GM13976 (cell line): ENCODE measurements at regions not wholly inside any gene's neighbourhood (a gene's known extent, or its start where the extent isn't known, plus 50 kb on each side); places are given as distances from the start of the nearest gene placed in this dataset.

Source experiments
- DNase-seq: peaks from one replicate; pipeline ENCODE4 v3.0.0; 2012; ENCODE audit warnings: low spot score
- CTCF ChIP-seq: IDR thresholded peaks from 2 replicates; pipeline ENCODE4 v1.5.1; 2012; ENCODE audit warnings: borderline replicate concordance, mild to moderate bottlenecking; ENCODE audit not compliant: insufficient read depth; ENCODE audit errors: extremely low read depth, missing control alignments, control extremely low read depth
- in situ Hi-C: fragments of 300-500 bp; cut with MboI; formaldehyde crosslinking; loops from one replicate; pipeline ENCODE4 v1.12.0; 2022; ENCODE audit warnings: low sequenced_read_pairs, mixed read lengths, inconsistent platforms; ENCODE audit not compliant: unreplicated experiment

GRCh38 chr4:66091786-66092185, 421.5 kb upstream of the EPHA5 start:
- no peak for DNase-seq
- no peak for TF ChIP-seq CTCF
- in situ Hi-C loops: no loop called here

GRCh38 chr4:66073961-66074360, 403.7 kb upstream of the EPHA5 start:
- in situ Hi-C loops: no loop called here
- DNase-seq: no peak
- TF ChIP-seq CTCF: no peak

GRCh38 chr4:66071911-66072310, 401.6 kb upstream of the EPHA5 start:
- no peak for TF ChIP-seq CTCF
- in situ Hi-C loops: no loop called here
- no peak for DNase-seq

GRCh38 chr4:66062921-66063320, 392.6 kb upstream of the EPHA5 start:
- no peak for DNase-seq
- in situ Hi-C loops: no loop called here
- TF ChIP-seq CTCF: no peak

- no peak for DNase-seq
- in situ Hi-C loops: no loop called here
- TF ChIP-seq CTCF: no peak
Measured at GRCh38 chr4:66062044-66062443, 391.8 kb upstream of the EPHA5 start.

GRCh38 chr4:66059556-66059955, 389.3 kb upstream of the EPHA5 start:
- in situ Hi-C loops: no loop called here
- no peak for TF ChIP-seq CTCF
- DNase-seq: no peak

- no peak for DNase-seq
- in situ Hi-C loops: no loop called here
Measured at GRCh38 chr4:66059136-66059535, 388.8 kb upstream of the EPHA5 start.

More at GRCh38 chr4:66059136-66059535, 388.8 kb upstream of the EPHA5 start:
- TF ChIP-seq CTCF: no peak
